Posterior vena cava (tissue), 2 donors: ENCODE measurements at regions not wholly inside any gene's neighbourhood (a gene's known extent, or its start where the extent isn't known, plus 50 kb on each side); places are given as distances from the start of the nearest gene placed in this dataset.
"Not testable (repeated sequence)": the region's sequence is repeated elsewhere in the genome, so short reads cannot be mapped to it uniquely, and the experiment has no call there.

ENCODE experiments used
- DNase-seq: peaks from one replicate; pipeline ENCODE4 v3.0.0-alpha.2; 2020; ENCODE audit warnings: low spot score
- intact Hi-C, 2 donors: fragments of 100-400 bp; cut with DNase I; formaldehyde crosslinking; loops; one replicate each; pipeline versions ENCODE4 v1.14.1 to v1.14.2; 2022 to 2023
- donor health status: DM: yes; HTN: yes; CAD: no.
- donor health status: DM: yes; HTN: yes; CAD: no.

GRCh38 chr4:72814241-72814640, 245.2 kb upstream of the ADAMTS3 start:
- intact Hi-C loops: no loop called here
- no peak for DNase-seq

- intact Hi-C loops: no loop called here
- no peak for DNase-seq
Measured at GRCh38 chr4:72809208-72809607, 240.2 kb upstream of the ADAMTS3 start.

- DNase-seq: no peak
- intact Hi-C loops: no loop called here
Measured at GRCh38 chr4:72805284-72805683, 236.3 kb upstream of the ADAMTS3 start.

- intact Hi-C loops: no loop called here
- no peak for DNase-seq
Measured at GRCh38 chr4:72797486-72797885, 228.5 kb upstream of the ADAMTS3 start.

- intact Hi-C loops: no loop called here
- no peak for DNase-seq
Measured at GRCh38 chr4:72791054-72791453, 222.0 kb upstream of the ADAMTS3 start.

- no peak for DNase-seq
Measured at GRCh38 chr4:72786401-72786990, 217.5 kb upstream of the ADAMTS3 start.

GRCh38 chr4:72779241-72779640, 210.2 kb upstream of the ADAMTS3 start:
- DNase-seq: no peak
- intact Hi-C loops: no loop called here

More at GRCh38 chr4:72786401-72786990, 217.5 kb upstream of the ADAMTS3 start:
- intact Hi-C loops: no loop called here

GRCh38 chr4:72777436-72777835, 208.4 kb upstream of the ADAMTS3 start:
- no peak for DNase-seq
- intact Hi-C loops: no loop called here

GRCh38 chr4:72770708-72771107, 201.7 kb upstream of the ADAMTS3 start:
- DNase-seq: no peak
- intact Hi-C loops: no loop called here

- intact Hi-C loops: no loop called here
- no peak for DNase-seq
Measured at GRCh38 chr4:72768364-72768763, 199.3 kb upstream of the ADAMTS3 start.

GRCh38 chr4:72767618-72768302, 198.7 kb upstream of the ADAMTS3 start:
- no peak for DNase-seq
- intact Hi-C loops: no loop called here

- intact Hi-C loops: not testable (repeated sequence)
- peak; percentile 43 for DNase-seq
Measured at GRCh38 chr4:72765788-72766187, 196.8 kb upstream of the ADAMTS3 start.

GRCh38 chr4:72761368-72762038, 192.5 kb upstream of the ADAMTS3 start:
- intact Hi-C loops: no loop called here
- DNase-seq: no peak

GRCh38 chr4:72753414-72753813, 184.4 kb upstream of the ADAMTS3 start:
- intact Hi-C loops, DNase-seq: not testable (repeated sequence)

GRCh38 chr4:72744103-72744725, 175.2 kb upstream of the ADAMTS3 start:
- no peak for DNase-seq
- intact Hi-C loops: no loop called here

- DNase-seq: no peak
- intact Hi-C loops: no loop called here
Measured at GRCh38 chr4:72743078-72743477, 174.1 kb upstream of the ADAMTS3 start.

GRCh38 chr4:72715299-72715698, 146.3 kb upstream of the ADAMTS3 start:
- DNase-seq: no peak
- intact Hi-C loops: no loop called here

GRCh38 chr4:72714482-72715279, 145.7 kb upstream of the ADAMTS3 start:
- DNase-seq: no peak
- intact Hi-C loops: no loop called here

- no peak for DNase-seq
- intact Hi-C loops: no loop called here
Measured at GRCh38 chr4:72712997-72713396, 144.0 kb upstream of the ADAMTS3 start.
